ENCODE measurements at regions not wholly inside any gene's neighbourhood (a gene's known extent, or its start where the extent isn't known, plus 50 kb on each side); places are given as distances from the start of the nearest gene placed in this dataset.

GRCh38 chr5:51988634-51989033, 605.4 kb downstream of the ISL1 start:
- H3K9me3 ChIP-seq: no peaks in the 10 kb centered on the region
- intact Hi-C loops (cut with DNase I): no loop called here
- H3K36me3 ChIP-seq: no peaks in the 10 kb centered on the region
- H3K27ac ChIP-seq: no peak overlapping the region
- no peak for DNase-seq (ENCODE audit: low spot score in 2 of 2)
- H3K27me3 ChIP-seq: no peaks in the 10 kb centered on the region
- no peak for TF ChIP-seq CTCF (IDR thresholded peaks at IDR 0.05)
- no peak overlapping the region for H3K4me3 ChIP-seq
- no peaks in the 10 kb centered on the region for H3K4me1 ChIP-seq

GRCh38 chr5:51990241-51990640, 607.0 kb downstream of the ISL1 start:
- Histone ChIP-seq H3K27me3 (no peaks in the 10 kb centered on the region), H3K27ac (no peak overlapping the region), H3K9me3 (no peaks in the 10 kb centered on the region), H3K36me3 (no peaks in the 10 kb centered on the region), H3K4me1 (no peaks in the 10 kb centered on the region), H3K4me3 (no peak overlapping the region)
- no peak for DNase-seq (ENCODE audit: low spot score in 2 of 2)
- intact Hi-C loops (cut with DNase I): no loop called here
- no peak for TF ChIP-seq CTCF (IDR thresholded peaks at IDR 0.05)

- no peak for TF ChIP-seq CTCF (IDR thresholded peaks at IDR 0.05)
- no peaks in the 10 kb centered on the region for H3K9me3 ChIP-seq
- intact Hi-C loops (cut with DNase I): no loop called here
- no peaks in the 10 kb centered on the region for H3K4me1 ChIP-seq
- no peak overlapping the region for H3K4me3 ChIP-seq
- H3K27me3 ChIP-seq: no peaks in the 10 kb centered on the region
- H3K36me3 ChIP-seq: no peaks in the 10 kb centered on the region
- DNase-seq (ENCODE audit: low spot score in 2 of 2): no peak
- no peak overlapping the region for H3K27ac ChIP-seq
Observed at GRCh38 chr5:51990661-51991180, 607.5 kb downstream of the ISL1 start.

GRCh38 chr5:51991940-51992339, 608.7 kb downstream of the ISL1 start:
- intact Hi-C loops (cut with DNase I): no loop called here
- DNase-seq (ENCODE audit: low spot score in 2 of 2): no peak
- Histone ChIP-seq H3K36me3 (no peaks in the 10 kb centered on the region), H3K4me3 (no peak overlapping the region), H3K9me3 (no peaks in the 10 kb centered on the region), H3K4me1 (no peaks in the 10 kb centered on the region), H3K27ac (no peak overlapping the region), H3K27me3 (no peaks in the 10 kb centered on the region)
- no peak for TF ChIP-seq CTCF (IDR thresholded peaks at IDR 0.05)

- TF ChIP-seq CTCF (IDR thresholded peaks at IDR 0.05): no peak
- H3K27ac ChIP-seq: no peak overlapping the region
- H3K9me3 ChIP-seq: no peaks in the 10 kb centered on the region
- H3K4me3 ChIP-seq: no peak overlapping the region
- DNase-seq (ENCODE audit: low spot score in 2 of 2): no peak
- intact Hi-C loops (cut with DNase I): no loop called here
- H3K36me3 ChIP-seq: no peaks in the 10 kb centered on the region
- H3K4me1 ChIP-seq: no peaks in the 10 kb centered on the region
- H3K27me3 ChIP-seq: no peaks in the 10 kb centered on the region
Observed at GRCh38 chr5:51995773-51996306, 612.6 kb downstream of the ISL1 start.

- DNase-seq (ENCODE audit: low spot score in 2 of 2): no peak
- Histone ChIP-seq H3K27me3 (no peaks in the 10 kb centered on the region), H3K27ac (no peak overlapping the region), H3K9me3 (no peaks in the 10 kb centered on the region), H3K4me3 (no peak overlapping the region), H3K36me3 (no peaks in the 10 kb centered on the region), H3K4me1 (no peaks in the 10 kb centered on the region)
- intact Hi-C loops (cut with DNase I): no loop called here
- no peak for TF ChIP-seq CTCF (IDR thresholded peaks at IDR 0.05)
Observed at GRCh38 chr5:51996356-51996861, 613.2 kb downstream of the ISL1 start.

Measured in ascending aorta (tissue), 2 donors.